Activated CD4-positive, alpha-beta T cell treated with anti-CD3 and anti-CD28 coated beads for 4 hours (primary cell): ENCODE measurements at regions not wholly inside any gene's neighbourhood (a gene's known extent, or its start where the extent isn't known, plus 50 kb on each side); places are given as distances from the start of the nearest gene placed in this dataset.
"Not testable (repeated sequence)": the region's sequence is repeated elsewhere in the genome, so short reads cannot be mapped to it uniquely, and the experiment has no call there.

Experiments
- DNase-seq, 2 donors: peaks; one replicate each; pipeline ENCODE4 v3.0.0-alpha.2; 2020

GRCh38 chr2:13260402-13260801, 543.7 kb downstream of the TRIB2 start:
- no peak for DNase-seq

GRCh38 chr2:13266166-13266565, 549.4 kb downstream of the TRIB2 start:
- DNase-seq: no peak

GRCh38 chr2:13284688-13285087, 568.0 kb downstream of the TRIB2 start:
- DNase-seq: no peak

- DNase-seq: no peak
These were observed 572.6 kb downstream of the TRIB2 start for GRCh38 chr2:13289310-13289709.

DNA sequence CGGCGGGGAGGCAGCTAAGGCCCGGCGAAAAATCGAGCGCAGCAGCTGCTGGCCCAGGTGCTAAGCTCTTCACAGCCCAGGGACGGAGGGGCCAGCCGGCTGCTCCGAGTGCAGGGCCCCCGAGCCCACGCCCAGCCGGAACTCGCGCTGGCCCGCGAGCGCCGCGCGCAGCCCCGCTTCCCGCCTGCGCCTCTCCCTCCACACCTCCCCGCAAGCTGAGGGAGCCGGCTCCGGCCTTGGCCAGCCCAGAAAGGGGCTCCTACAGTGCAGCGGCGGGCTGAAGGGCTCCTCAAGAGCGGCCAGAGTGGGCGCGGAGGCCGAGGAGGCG, 591.7 kb downstream of the TRIB2 start:
- not testable (repeated sequence) for DNase-seq

- no peak for DNase-seq
These were observed 592.3 kb downstream of the TRIB2 start for GRCh38 chr2:13308989-13309388.

DNA sequence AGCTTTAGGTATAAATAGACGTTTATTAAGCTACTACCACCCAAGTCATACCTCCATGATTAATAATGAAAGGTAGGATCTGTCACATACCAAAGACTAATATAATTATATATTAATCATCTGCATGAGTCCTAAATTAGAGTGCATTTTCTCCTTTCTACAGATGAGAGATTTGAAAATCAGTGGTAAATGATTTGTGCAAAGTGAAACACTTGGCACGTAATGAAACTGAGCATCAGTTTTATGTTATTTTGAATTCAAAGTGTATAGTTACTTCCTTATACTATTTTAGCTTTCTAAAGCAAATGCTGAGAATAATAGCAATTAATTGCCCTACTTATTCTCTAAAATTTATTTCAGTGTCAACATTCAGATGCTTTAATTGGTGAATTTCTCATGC, 615.3 kb downstream of the TRIB2 start:
- DNase-seq: no peak

DNA sequence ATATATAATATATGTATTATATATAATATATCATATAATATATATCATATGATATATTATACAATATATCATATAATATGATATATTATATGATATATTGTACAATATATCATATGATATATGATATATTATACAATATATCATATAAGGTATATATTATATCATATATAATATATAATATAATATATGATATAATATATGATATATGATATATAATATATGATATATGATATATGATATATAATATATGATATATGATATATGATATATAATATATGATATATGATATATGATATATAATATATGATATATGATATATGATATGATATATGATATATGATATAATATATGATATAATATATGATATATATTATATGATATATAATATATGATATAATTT, 617.3 kb downstream of the TRIB2 start:
- DNase-seq: not testable (repeated sequence)

- no peak for DNase-seq
These were observed 617.8 kb downstream of the TRIB2 start for GRCh38 chr2:13334545-13334944.

DNA sequence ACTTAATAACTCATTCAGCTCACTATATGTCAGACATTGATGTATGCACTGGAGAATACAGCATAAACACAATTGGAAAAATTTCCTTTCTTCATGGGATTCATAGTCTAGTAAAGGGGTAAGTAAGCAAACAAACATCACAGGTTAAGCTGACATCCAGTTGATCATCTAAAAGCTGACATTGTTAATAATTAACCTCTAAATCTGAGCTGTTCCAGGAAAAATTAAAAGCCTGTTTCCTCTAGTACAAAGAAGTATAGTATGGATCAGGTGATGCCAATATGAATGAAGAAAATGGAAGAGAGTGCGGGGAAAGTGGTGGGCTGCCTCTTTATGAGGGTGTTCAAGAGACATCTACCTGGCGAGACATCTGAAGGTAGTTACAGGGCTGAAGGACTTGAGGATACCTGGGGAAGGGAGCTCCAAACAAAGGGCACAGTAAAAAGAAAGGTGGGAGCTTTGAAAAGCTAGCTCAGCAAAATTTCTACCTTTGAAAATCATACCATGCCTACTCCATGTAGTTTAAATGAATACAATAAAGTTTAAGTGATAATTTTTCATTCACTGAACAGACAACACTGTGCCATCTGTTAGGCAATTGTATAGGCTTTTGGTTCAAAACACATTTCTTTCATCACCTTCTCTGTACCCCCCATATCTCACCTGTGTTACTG, 619.3 kb downstream of the TRIB2 start:
- no peak for DNase-seq

DNA sequence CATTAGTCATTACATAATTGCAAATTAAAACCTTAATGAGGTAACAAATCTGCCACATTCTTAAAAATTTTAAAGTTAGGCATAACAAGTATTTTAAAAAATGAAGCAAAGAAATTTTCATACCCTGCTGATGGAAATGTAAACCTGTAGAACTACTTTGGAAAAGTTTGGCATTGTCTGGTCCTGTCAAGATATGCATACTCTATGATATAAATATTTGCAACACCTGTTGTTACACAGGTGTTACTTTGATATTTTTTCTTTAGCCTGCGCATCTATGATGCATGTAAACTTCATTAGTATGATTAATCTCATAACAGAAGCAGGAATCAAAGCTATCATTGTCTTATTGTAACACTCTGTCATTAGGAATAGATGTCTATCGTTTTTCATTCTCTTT, 634.3 kb downstream of the TRIB2 start:
- no peak for DNase-seq

DNA sequence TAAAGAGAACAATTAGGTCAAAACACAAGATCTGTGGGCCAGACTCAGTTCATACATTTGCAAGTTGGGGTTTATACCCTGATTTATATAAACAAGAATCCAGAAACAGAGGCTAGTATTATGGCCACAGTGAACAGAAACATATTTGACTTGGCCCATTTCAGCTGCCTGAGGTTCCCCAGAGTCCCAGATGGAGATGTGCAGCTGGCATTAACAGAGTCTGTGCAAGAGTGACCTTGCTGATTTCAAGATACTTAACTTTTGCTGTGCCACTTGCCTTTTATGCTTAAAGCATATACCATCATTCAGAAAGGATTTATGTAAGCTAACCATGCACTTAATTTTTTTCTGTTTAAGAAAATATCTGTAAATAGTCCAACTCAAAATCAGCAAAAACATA, 636.3 kb downstream of the TRIB2 start:
- DNase-seq: no peak

DNA sequence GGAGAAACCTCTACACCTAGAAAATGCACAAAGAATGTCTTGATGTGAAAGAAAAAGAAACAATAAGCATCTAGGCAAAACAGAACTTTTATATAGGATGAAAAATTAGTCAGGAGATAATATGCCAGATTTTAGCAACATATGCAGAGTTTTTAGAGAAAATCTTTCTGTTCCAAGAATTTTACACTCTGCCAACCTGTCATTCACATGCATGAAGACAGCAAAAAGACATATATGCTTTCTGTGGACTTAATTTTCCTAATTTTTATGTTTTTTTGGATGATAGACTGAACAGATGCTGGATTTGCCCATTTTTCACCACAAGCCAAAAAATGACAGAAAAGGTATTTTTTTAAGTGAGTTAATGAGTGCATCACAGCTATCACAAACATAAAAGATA, 637.3 kb downstream of the TRIB2 start:
- no peak for DNase-seq

DNA sequence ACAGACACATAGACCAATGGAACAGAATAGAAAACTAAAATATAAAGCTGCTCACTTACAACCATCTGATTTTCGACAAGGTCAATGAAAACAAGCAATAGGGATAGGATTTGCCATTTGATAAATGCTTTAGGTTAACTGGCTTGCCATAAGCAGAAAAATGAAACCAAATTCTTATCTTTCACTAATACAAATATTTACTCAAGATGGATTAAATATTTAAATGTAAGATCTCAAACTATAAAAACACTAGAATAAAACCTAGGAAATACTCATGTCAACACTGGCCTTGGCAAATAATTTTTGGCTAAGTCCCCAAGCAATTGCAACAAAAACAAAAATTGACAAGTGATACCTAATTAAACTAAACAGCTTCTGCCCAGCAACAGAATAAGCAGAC, 665.2 kb downstream of the TRIB2 start:
- DNase-seq: not testable (repeated sequence)

- DNase-seq: not testable (repeated sequence)
These were observed 672.4 kb downstream of the TRIB2 start for GRCh38 chr2:13389172-13389571.

GRCh38 chr2:13390676-13391075, 673.9 kb downstream of the TRIB2 start:
- no peak for DNase-seq

GRCh38 chr2:13401312-13401711, 684.6 kb downstream of the TRIB2 start:
- DNase-seq: no peak

DNA sequence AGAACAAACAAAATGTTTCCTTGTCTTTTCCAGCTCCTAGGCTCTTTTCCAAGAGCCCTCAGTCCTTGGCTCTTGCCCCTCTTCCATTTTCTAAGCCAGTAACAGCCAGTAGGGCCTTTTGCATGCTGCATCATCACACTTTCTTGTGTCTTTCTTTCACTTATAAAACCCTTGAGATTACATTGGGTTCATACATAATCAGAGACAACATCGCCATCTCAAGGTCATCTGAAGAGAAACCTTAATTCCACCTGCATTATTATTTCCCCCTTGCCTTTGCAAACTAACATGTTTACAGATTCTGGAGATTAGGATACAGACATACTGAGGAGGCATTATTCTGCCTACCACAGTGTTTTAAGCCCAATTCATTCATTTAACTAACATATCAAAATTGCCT, 697.3 kb downstream of the TRIB2 start:
- DNase-seq: no peak

- DNase-seq: no peak
These were observed 698.2 kb downstream of the TRIB2 start for GRCh38 chr2:13414897-13415296.

- no peak for DNase-seq
These were observed 717.2 kb downstream of the TRIB2 start for GRCh38 chr2:13433954-13434353.

DNA sequence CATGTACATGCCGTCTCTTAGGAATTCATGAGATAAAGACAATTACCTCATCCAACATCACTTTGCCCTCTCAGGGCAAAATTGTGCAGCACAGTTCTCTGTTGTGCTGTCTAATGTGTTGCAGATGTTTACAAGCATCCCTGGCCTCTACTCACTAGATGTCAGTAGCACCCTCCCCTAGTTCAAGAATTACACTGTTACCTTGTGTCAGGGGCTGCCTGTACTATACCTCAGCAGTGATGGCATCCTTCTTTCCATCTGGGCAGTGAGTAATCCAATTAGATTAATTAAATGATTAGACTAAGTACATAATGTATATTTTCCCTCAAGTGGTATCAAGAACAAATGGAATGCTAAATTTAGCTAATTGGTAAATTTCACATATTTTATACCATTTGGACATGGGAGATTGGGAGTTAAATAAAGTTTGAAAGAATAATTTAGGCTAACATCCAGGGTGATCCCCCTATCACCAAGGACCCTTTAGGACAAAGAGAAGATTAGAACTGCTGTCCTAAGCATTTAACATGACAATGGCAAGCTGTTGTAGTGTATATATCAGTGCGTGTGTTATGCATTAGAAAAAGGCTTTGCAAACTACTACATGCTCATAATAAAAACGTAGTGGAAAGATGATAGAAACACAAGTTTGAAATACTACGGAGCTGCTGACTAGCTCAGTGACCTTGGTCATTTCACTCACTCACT, 727.0 kb downstream of the TRIB2 start:
- DNase-seq: not testable (repeated sequence)

DNA sequence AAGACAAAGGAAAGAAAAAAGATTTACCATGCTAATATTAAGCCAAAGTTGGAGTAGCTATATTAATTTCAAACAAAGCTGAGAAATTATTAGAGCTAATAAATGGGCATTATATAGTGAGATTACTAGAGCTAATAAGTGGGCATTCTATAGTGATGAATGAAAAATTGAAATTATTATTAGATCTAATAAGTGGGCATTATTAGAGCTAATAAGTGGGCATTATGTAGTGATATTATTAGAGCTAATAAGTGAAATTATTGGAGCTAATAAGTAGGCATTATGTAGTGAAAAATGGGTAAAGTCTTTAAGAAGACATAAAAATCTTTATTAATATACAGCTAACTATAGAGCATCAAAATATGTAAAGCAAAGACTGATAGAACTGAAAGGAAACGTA, 745.7 kb downstream of the TRIB2 start:
- DNase-seq: no peak

DNA sequence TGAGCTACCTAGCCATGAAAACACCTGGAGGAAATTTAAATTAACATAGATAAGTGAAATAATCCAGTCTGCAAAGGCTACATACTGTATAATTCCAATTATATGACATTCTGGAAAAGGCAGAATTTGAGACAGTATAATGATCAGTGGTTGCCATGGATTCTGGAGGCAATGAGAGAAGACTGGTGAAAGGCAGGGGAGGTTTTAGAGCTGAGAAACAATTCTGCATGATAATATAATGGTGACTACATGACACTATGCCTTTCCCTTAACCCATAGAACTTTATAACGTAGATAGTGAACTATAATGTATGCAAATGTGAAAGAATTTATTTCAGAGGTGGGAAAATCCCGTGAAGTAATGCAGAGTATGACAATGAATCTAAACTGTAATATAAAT, 749.3 kb downstream of the TRIB2 start:
- no peak for DNase-seq

DNA sequence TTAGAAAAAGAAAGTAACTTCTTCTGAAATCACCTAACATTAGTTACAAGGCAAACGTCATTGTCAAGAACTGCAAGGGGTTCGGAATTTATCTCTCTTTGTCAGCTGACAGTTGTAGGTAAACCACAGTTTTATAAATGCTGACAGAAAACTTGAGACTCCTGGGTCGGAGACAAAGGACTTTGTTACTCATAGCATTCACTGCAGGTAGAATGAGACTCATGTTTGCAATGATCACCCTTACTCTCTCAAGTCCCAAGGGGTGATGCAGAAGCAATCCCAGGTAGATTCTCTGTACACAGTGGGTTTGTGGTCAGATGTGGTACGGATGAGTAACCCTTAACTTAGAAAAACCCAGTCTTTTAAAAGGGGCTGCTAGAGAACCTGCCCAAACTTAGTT, 757.8 kb downstream of the TRIB2 start:
- DNase-seq: no peak

- DNase-seq: no peak
These were observed 763.3 kb downstream of the TRIB2 start for GRCh38 chr2:13480057-13480456.
